A673 (cell line): ENCODE measurements at regions not wholly inside any gene's neighbourhood (a gene's known extent, or its start where the extent isn't known, plus 50 kb on each side); places are given as distances from the start of the nearest gene placed in this dataset.

Experiments used
- EZH2 ChIP-seq: fragments of 200-600 bp; sonication (generic); IDR thresholded peaks from 2 replicates; pipeline ENCODE4 v1.6.1; 2017; ENCODE audit warnings: borderline replicate concordance, low read depth, mild to moderate bottlenecking, mixed read lengths, antibody characterized with exemption, low read length; ENCODE audit not compliant: poor library complexity, severe bottlenecking
- TF ChIP-seq, protein P1 (sequence below): fragments of 300-800, 200-600 bp; sonication (generic); conservative IDR thresholded peaks from 2 replicates; pipeline ENCODE4 v1.5.1; 2017; ENCODE audit warnings: low read depth, mild to moderate bottlenecking, antibody characterized with exemption, low read length, moderate library complexity, mixed read lengths

DNA sequence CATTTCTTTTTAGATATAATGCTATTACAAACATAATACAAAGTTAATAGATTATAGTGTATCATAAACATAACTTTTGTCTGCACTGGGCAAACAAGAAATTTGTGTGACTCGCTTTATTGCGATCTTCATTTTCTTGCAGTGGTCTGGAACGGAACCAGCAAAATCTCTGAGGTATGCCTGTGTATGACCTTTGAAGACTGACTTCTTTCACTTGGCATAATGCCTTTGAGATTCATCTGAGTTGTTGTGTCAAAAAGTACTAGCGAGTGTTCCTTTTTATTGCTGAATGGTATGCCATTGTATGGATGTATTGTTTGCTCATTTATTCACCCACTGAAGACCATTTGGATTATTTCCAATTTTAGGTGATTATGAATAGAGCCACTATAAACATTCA is 69.2 kb downstream of the TANC2 start:
- no peak for TF ChIP-seq EZH2
- TF ChIP-seq, protein P1, sequence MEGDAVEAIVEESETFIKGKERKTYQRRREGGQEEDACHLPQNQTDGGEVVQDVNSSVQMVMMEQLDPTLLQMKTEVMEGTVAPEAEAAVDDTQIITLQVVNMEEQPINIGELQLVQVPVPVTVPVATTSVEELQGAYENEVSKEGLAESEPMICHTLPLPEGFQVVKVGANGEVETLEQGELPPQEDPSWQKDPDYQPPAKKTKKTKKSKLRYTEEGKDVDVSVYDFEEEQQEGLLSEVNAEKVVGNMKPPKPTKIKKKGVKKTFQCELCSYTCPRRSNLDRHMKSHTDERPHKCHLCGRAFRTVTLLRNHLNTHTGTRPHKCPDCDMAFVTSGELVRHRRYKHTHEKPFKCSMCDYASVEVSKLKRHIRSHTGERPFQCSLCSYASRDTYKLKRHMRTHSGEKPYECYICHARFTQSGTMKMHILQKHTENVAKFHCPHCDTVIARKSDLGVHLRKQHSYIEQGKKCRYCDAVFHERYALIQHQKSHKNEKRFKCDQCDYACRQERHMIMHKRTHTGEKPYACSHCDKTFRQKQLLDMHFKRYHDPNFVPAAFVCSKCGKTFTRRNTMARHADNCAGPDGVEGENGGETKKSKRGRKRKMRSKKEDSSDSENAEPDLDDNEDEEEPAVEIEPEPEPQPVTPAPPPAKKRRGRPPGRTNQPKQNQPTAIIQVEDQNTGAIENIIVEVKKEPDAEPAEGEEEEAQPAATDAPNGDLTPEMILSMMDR, result no peak
